NCI-H1436 (cell line): ENCODE measurements at regions not wholly inside any gene's neighbourhood (a gene's known extent, or its start where the extent isn't known, plus 50 kb on each side); places are given as distances from the start of the nearest gene placed in this dataset.
"Not testable (repeated sequence)": the region's sequence is repeated elsewhere in the genome, so short reads cannot be mapped to it uniquely, and the experiment has no call there.

ENCODE experiments used
- DNase-seq: peaks from one replicate; lab custom pipeline; 2025; lab: John Stamatoyannopoulos, UW

DNA sequence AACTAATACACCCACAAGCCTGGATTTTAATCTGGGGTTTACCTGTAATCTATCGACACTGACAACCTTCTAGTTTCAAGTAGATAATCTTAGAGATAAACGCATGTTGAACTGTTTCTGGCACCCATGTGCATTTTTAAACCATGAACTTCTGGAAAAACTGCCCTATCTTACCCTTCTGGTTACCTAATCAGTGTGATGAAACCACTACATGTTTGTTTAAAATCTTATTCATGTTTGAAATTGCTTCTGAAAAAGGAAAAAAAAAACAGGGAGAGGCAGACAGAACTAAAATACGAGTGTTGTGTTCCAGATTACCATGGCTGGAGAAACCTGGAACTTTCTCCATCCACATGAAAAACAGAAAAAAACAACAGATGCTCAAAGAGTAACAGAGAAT is 139.3 kb downstream of the MID1IP1 start:
- DNase-seq: no peak

DNA sequence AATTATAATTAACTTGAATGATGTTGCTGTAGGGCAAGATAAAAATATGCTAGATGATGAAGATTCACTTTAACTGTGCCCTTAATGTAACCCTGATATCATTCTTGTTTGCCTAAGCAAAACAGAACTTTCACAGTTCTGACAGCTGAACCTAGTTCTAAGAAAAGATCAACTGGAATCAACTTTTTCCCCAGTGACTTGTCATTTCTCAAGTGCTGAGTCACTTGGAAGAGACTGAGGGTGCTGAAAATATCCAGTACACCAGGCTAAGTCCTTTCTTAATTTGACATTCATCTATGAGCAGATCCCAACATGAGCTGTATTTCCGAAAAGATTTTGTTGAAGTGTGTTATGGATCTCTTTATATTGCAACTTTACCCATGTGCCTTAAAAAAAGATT is 140.4 kb downstream of the MID1IP1 start:
- DNase-seq: no peak

DNA sequence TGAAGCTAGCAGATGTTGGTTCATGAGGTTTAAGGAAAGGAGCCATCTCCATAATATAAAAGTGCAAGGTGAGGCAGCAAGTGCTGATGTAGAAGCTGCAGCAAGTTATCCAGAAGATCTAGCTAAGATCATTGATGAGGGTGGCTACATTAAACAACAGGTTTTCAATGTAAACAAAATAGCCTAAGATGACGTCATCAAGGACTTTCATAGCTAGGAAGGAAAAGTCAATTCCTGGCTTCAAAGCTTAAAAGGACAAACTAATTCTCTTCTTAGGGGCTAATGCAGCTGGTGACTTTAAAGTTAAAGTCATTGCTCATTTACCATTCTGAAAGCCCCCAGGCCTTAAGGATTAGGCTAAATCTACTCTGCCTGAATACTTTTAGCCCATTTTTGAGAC is 141.9 kb downstream of the MID1IP1 start:
- no peak for DNase-seq

DNA sequence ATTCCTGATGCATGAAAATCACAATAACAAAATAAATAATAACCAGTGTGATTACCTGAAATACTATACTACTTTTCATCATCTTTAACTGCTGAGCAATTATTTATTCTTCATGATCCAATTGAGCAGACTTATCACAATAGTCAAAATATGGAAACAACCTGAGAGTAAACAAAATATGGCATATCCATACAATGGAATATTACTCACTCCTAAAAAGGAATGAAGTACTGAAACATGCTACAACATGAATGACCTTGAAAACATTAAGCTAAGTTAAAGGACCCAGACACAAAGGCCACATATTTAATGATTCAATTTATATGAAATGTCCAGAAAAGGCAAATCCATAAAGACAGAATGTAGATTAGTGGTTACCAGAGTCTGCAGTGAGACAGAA is 146.8 kb downstream of the MID1IP1 start:
- DNase-seq: no peak

DNA sequence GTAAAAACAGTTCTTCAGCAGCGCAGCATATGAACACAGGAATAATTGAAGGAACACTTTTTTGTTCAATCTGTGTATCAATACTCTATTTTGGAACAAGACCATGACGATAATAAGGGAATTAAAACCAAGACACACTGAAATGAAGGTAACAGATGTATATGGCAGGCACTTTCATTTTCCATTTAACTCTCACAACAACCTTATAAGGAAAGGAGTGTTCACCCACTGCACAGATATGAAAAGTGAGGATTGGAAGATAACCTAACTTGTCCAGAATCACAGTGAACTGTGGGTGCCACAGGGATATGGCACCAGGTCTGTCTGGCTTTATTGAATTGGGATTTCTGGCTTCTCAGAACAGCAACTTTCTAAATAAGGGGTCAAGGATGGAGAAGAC is 153.3 kb downstream of the MID1IP1 start:
- DNase-seq: no peak

DNA sequence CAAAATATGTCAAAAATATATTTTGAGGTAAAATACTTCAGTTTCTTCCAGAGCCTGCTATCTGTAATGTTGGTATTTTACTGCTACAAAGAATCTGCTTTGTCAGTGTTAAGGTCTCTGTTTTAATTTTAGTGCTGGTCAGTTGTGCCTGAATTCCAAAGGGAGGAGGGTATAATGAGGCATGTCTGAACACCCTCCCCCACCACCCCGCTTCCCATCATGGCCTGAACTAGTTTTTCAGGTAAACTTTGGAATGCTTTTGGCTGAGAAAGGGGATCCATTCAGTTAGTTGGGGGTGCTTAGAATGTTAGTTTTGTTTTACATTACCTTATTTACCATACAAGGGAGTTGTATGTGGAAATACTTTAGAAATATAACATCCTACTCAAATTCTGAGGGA is 158.5 kb downstream of the MID1IP1 start:
- no peak for DNase-seq

DNA sequence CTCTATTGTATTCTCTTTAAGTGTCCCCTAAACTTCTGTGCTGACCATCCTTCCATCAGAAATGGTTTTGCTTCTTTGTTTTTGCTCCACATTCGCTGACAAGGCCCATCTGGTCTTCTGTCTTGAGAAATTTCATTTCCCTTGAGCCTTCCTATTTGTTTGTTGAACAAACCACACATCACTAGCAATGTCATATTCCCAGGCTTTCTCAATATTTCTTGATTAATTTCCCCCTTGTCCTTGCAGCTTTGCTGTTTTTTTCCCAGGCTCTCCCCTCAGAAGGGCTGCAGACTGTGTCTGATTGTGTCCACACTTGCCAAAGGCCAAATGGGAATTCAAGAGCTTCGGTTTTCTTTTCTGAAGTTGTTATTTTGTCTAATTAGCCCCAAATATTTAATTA is 158.9 kb downstream of the MID1IP1 start:
- no peak for DNase-seq

DNA sequence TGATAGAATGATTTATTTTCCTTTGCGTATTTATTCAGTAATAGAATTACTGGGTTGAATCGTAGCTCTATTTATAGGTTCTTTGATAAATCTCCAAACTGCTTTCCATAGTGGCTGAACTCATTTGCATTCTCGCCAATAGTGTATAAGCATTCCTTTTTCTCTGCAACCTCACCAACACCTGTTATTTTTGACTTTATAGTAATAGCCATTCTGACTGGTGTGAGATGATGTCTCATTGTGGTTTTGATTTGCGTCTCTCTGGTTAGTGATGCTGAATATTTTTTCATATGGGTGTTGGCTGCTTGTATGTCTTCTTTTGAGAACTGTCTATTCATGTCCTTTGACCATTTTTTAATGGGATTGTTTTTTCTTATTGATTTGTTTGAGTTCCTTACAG is 160.7 kb downstream of the MID1IP1 start:
- DNase-seq: no peak

DNA sequence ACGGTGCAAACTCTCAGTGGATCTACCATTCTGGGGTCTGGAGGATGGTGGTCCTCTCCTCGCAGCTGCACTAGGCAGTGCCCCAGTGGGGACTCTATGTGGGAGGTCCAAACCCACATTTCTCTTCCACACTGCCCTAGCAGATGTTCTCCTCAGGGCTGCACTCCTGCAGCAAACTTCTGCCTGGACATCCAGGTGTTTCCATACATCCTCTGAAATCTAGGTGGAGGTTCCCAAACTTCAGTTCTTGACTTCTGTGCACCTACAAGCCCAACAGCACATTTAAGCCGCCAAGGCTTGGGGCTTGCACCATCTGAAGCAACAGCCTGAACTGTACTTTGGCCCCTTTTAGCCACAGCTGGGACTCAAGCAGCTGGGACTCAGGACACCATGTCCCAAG is 162.0 kb downstream of the MID1IP1 start:
- DNase-seq: not testable (repeated sequence)

DNA sequence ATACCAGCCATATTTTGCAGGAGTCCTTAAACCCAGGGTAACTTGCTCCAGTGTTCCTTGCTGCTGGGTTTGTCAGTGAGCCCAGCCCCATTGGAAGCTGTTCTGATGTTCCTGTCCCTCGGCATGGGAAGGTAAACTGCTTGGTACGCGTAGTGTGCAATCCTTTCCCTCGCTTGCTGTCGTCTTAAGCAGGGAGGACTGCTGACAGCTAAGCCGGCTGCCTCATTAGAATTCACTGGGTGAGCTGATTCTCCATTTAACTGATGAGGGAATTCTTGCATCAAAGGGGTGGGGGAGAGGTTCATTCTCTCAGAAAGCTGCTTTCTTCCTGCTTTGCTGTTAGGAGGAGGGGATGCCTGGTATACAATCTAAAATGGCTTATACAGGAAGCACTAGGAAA is 164.6 kb downstream of the MID1IP1 start:
- DNase-seq: no peak

DNA sequence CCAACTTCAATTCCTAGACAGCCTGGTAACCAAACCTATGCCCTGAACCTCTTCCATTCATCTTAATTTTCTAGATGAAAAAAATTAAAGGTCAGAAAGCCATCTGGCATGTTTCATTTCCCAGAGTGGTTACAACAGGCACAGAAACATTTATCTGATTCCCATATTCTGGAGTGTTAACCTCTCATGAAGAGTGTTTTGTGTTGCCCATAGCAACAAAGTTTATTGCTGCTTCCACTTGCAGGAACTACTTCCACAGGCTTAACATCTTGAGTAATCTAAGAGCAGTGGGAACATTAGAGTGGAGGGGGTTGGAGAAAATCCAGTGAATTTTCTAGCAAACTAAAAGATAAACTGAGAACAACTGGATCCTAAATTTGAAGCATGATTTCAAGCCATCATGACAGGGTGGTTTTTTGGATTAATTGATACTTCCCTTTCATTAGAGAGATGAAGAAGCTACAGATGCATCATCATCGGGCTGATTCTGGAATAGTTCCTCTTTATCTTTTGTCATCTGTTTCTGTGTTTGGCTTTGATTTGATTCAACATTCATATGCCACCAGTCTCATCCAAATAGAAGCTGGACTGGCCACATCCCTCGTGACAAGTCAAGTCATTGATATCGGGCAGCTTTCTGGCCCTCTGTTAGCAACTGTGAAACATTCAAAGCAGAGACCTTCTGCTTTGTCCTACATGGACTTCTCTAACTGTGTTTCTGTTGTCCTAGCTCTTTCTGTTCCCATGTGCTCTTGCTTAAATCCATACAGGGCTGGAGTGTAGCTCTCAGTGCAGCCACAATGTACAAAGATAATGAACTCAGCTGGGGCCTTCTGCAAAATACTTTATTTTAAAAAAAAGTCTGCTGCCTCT is 167.3 kb downstream of the MID1IP1 start:
- no peak for DNase-seq

DNA sequence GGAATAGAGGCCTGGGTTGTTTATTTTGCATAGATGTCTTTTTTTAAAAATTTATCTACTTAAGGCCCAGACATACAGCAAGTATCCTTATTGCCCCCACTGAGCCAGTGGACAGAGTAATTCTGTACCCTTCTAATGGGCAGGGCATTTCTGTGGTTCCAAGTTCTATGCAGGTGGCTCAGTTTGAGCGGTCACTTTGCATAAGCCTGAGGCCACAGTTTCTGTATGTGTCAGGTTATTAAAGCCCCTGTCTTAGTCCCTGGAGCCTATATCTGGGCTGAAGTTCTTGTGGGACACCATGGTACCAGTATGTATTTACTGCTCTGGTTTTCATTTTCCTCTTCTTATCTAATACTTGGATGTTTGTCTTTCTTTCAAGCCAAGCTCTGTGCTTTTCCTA is 168.8 kb downstream of the MID1IP1 start:
- DNase-seq: no peak

DNA sequence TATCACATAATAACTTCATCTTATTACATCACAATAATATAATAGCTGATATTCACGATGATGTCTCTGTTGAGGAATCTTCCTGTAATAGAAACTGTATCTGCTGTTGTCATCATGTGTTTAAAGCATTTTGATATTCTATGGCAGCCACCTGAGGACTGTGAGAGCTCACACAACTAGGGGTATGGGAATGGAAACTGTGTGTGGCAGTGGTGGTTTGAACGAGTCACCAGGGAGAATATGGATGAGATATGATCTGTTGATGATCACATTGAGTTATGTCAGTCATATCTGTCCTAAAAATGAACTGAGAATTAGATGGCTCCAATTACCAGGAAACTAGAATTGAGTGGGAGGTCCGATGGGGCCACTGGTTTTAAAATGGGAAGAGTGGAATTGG is 169.6 kb downstream of the MID1IP1 start:
- no peak for DNase-seq

DNA sequence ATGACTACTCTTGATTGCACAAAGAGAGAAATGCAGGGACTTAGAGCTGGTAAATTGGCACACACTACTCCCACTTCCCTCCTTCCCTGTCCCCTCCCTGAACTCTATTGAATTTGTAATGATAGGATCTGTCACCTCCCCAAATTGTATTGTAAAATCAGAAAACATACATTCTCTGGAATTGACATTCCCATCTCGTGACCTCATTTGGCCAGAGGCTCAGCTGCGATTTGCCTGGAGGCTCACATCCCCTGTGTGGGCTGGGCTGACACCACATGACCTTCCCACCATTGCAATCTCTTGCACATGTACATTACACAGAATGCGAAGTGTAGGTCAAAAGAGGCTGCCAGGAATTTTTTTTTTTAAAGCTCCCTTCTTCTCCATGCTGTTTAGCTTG is 172.1 kb downstream of the MID1IP1 start:
- no peak for DNase-seq

DNA sequence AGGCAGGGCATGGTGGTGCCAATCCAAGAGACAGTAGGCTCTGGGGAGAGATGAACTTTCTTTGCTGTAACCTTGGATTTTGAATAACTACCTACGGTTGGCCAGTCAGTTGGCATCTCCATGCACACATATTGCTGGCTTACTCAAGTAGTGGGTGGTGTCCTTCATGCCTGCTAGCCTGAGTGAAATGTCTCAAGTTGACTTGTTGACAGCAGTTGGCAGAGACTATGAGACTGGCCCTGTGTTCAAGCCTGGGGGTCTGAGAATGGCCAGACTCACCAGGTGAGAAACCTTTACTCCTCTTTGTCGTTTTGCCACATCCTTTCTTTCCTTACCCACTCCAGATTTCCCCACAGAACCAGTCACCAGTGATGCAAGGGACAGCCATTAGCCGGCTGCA is 173.3 kb downstream of the MID1IP1 start:
- DNase-seq: no peak

DNA sequence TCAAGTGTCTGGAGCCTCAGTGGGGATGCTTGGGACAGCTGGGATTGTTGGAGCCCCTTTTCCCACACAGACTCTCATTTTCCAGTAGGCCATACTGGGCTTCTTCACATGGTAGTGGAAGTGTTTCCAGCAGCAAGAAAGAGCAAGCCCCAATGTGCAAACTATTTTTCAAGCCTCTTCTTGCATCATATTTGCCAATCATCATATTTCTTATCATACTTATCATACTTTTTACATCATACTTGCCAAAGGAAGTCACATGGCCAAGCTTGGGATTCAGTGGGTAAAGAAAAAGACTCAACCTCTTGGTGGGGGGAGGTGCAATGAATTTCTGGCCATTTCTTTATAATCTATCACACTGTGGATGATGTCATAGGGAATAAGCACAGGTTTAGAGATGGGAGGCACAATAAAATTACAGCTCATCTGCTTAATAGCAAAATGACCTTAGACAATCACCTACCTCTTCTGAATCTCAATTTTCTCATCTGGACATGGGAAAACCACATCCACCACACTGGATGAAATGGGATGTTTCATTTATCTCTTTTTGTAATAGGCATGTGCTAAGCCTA is 174.2 kb downstream of the MID1IP1 start:
- DNase-seq: no peak

DNA sequence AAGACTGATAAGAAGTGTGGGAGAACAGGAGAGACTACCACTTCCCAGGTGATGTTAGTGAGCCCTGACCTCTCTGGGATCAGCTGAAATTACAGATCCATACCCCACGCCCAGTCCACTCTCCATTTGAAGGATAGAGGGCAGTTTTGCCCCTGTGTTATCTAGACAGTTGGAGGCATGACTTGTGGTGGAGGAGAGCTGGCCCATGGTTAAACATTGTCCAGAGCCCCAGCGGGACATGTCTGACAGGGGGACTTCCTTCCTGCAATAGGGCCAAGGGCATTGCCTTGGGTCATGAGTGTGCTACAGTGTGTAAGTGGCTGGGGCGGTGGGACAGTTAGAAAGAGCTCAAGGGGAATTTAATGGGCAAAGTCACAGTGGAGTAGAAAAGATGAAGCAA is 181.1 kb downstream of the MID1IP1 start:
- DNase-seq: no peak

DNA sequence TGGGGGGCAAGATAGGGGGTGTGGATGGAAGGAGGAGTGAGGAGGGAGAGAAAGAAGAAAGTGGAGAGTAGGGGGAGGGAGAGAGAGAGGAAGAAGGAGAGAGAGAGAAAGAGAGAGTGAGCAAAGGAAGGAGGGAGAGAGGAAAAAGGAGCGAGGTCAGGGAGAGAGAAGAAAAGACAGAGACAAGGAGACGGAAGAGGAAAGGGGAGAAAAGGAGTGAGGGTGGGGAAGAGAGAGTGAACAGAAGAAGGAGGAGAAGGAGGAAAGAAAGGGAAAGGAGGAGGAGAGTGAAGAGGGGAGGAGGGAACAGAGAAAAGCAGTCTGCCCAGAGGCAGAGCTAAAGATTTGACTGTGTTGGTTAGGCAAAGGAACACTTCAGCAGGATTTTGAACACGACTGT is 181.6 kb downstream of the MID1IP1 start:
- no peak for DNase-seq

DNA sequence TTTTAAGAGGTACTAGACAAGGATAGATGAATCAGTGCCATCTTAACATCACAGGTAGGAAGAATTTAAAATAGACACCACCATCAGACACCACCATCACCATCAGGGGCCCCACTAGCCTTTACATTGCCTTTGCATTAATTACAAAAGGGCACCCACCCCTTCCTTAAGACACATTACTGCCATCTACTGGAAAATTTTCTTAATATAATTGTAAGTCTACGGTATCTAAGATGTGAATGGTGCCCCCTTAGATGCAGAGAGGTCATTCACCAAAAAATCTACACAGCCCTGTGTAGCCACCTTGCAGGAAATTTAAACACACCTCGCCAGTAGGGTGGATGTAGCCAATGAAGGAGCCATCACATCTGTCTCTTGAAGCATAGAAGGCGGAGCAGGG is 184.1 kb downstream of the MID1IP1 start:
- no peak for DNase-seq

DNA sequence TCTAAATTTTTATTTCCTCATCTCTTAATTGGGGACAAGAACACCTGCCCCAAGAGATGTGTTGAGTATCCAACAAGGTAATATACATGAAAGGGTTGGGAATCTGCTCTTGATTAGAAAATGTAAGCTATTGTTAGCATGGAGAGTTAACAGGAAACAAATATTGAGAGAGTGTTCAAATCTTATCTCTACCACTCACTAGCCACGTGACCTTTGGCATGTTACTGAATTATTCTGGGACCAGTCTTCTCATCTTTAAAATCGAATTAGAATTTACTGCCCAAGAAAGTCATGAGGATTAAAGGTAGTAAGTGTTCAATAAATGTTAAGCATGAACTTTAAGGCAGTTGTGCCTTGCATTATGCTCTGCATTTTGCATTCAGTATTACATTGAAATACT is 184.7 kb downstream of the MID1IP1 start:
- DNase-seq: no peak

DNA sequence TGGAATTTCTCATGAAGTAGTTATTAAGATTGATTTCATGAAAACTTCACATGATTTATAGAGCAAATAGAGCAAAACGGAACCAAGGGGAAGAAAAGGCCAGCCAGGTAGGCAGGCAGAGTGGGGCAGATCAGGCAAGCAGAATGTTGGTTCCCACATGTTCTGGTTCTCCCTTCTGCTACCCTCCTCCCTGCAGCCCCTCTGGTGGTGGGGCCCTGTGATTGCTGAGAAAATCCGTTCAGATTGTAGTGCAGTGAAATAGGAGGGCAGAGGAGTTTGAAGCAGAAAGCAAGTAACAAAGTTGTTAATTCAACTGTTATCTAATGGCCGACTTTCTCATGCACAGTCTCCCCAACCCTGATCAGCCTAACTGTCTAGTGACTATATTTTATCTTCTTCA is 185.3 kb downstream of the MID1IP1 start:
- no peak for DNase-seq

DNA sequence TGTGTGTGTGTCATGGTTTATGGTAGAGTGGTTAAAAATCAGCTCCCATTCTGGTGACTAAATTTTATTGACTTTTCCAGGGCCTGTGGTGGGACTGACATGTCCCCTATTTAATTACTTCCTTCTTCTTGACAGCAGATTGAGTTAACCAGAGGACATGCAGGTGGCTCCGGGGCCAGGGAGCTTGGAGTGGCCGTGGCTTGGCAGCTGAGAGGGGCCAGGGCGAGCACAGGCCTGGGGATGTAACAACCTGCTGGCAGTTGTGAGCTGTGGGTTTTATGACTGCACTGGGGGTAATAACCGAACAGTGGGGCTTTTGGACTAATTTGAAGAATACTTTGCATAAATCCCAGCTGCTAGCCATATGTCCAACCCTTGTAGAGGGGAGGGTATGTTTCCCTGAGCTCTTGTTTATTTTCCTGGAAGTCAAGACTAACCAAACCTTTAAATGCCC is 186.0 kb downstream of the MID1IP1 start:
- DNase-seq: no peak

DNA sequence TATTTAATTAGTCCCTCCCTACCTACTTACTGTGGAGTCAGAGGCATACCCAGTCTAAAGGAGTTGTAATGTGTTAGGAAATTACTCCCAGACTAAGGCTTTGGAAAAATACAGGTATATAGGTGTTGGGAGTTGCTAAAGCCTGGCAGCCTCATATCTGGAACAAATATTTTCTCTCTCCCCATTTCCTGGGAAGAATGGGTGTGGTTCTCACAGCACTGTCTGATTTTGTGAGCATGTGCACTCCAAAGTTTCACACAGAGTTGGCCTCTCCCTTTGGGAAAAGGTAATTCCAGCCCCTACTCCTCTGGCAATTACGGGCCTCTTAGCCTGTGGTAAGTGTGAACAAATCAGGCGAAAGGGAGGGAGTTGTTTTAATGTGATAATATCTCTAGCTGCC is 187.0 kb downstream of the MID1IP1 start:
- DNase-seq: no peak

DNA sequence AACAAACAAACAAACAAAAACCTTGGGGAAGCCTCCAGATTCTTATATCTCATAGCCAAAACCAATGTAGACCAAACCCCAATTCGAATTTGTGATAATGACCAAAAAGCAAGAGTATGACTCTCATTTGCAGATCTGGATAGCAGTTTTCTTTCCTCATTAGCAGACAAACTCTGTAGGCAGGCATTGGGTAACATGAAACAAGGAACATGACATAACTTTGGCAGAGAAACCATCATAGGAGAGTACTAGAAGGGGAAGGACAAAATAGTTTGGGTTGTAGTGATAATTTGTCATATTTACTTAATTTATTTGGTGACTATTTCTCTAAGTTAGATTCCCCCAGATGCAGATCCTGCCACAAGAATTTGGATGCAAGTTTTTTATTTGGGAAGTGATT is 187.8 kb downstream of the MID1IP1 start:
- DNase-seq: no peak
